GM19395 (cell line): ENCODE measurements at regions not wholly inside any gene's neighbourhood (a gene's known extent, or its start where the extent isn't known, plus 50 kb on each side); places are given as distances from the start of the nearest gene placed in this dataset.

Experiments
- ATAC-seq: cut with Tn5 transposase; IDR thresholded peaks from one replicate; pipeline ENCODE4 v1.9.1; 2021; ENCODE audit warnings: mild to moderate bottlenecking, moderate library complexity; ENCODE audit not compliant: unreplicated experiment

GRCh38 chr1:5254975-5255374 is 600.6 kb downstream of the AJAP1 start:
- ATAC-seq, result no peak

GRCh38 chr1:5254131-5254725 is 599.8 kb downstream of the AJAP1 start:
- ATAC-seq, result no peak

GRCh38 chr1:5253036-5253435 is 598.6 kb downstream of the AJAP1 start:
- no peak for ATAC-seq

DNA sequence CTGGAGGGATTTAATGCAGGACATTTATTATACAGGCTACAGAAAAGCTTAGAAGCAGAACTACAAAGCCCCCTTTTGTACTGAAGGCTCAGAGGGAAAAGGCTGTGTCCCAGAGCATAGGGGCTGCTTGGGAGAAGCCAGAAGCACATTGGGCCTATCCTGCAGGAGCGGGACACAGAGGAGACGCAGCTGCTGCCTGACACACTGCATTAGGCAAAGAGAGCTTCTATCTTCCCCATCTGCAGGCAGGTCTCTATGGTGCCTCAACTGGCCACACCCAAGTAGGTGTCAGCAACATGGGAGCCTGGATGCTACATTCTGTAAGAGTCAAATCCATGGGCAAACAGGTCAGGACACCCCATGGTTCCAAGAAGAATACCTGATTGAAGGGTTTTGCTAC is 595.9 kb downstream of the AJAP1 start:
- ATAC-seq, result no peak

- ATAC-seq, result no peak
These were observed 590.9 kb downstream of the AJAP1 start for GRCh38 chr1:5245348-5245747.

- no peak for ATAC-seq
These were observed 590.3 kb downstream of the AJAP1 start for GRCh38 chr1:5244631-5245285.

GRCh38 chr1:5242850-5243249 is 588.4 kb downstream of the AJAP1 start:
- ATAC-seq, result no peak

DNA sequence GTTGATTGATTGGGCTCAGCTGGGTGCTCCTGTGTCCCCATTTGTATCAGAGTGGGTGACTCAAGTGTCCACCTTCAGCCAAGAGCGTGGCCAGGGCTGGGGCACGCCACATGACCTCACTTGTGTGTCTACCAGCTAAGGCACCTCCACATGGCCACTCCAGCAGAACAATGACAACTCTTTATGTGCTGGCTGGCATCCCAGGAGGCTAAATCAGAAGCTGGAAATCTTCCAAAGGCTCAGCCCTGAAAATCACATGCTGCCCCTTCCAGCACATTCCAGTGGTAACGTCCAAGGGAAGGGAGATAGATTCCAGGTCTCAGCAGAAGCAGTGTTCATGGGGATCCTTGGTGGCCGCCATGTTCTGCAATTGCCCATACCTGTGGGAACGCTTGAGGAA is 585.5 kb downstream of the AJAP1 start:
- ATAC-seq, result no peak

DNA sequence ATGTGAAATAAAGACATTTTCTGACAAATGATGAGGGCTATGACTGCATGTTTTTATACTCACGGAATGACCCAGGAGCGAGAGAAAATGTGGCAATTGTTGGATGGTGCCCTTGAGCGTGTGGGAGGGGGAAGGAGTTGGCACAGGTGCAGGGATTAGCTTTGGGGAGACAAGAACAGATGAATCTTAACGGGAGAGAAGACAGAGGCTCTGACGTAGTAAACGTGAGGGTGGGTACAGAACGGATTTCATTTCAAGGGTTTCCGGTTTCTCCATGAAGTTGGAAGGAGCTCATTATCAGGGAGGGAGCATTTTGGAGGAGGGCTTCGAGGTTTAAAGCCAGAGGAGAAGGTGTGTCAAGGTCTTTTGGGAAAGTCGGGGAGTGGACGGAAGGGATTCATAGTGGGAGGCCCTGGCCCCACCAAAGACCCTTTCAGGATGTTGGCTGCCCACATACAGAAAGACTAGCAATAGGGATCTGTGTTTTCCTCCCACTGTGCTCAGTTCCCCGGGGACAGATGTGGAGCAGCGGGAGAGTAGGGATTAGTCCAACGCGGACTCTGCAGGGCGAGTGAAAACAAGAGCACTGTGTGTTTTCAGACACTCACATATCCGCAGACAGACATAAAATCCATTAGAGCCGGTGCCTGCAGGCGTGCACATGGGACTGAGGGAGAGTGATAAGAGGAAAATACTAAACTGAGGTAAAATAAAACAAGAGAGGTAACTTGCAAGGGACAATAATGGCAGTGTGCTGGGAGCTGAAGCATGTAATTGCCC is 584.1 kb downstream of the AJAP1 start:
- no peak for ATAC-seq

GRCh38 chr1:5235355-5235899 is 581.0 kb downstream of the AJAP1 start:
- ATAC-seq, result no peak

DNA sequence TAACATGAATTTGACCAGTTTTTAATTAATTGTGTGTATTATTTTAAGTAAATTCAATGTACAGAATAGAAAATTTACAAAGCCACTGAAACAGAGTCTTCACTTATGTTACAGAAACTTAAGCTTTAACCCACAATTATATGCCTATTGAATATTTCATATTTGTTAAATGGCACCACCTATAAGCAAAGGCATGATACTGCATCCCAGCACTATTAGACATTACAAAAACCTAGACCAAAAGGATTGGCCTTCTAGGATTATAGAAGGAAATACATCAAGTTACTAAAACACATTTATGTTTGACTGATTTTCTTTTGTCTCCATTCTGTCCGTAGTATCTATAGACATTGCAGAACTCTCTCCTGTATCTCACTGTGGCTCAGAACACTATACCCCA is 578.1 kb downstream of the AJAP1 start:
- no peak for ATAC-seq

DNA sequence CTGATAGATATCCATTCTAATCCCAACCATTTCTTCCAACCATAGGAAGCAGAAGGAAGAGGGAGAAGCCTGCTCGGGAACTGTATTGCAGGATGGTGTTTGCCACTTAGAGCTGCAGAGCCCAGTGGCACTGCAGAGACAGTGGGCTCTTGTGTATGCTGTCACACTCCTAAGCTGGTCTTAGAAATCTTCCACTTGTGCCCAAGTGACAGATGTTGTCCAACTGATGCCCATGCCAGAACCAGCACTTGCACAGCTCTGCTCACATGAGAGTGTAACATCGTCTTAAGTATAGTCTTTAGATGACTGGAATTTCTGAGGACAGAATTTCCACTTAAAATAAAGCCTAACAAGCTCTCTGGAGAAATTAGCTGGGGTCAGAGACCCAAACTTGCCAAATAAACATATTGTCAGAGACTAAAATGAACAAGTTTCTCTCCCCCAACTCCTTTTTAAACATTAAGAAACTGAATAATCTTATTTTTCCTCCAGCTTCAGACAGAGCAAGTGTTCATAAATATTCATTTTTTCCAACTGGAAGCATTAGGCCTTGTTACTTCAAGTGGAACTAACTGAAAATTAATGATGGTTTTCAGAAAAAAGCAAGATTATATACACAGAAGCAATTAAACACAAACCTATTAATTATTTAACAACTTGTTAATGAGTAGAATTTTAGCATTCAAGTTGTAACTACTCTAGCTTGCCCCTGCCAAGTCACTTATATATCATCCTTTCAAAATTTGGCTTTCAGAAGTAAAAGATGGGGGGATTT is 577.3 kb downstream of the AJAP1 start:
- no peak for ATAC-seq

DNA sequence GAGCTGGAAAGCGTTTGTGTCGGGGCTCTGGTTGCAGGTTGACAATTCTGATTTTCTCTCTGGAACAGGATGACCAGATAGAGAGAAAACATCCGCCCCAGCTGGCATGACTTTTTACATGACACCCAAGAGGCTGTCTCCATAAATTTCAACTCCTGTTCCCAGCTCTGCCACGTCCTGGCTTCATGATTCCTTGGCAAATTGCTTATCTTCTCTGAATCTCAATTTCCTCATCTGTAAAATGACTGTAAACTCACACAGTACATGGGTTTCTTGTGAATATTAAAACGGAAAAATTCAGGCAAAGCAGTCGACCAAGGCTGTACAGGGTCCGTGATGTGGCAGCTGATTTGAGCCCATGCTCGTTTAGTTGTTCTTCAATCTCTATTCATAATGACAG is 572.7 kb downstream of the AJAP1 start:
- no peak for ATAC-seq

- no peak for ATAC-seq
These were observed 571.6 kb downstream of the AJAP1 start for GRCh38 chr1:5225707-5226704.

DNA sequence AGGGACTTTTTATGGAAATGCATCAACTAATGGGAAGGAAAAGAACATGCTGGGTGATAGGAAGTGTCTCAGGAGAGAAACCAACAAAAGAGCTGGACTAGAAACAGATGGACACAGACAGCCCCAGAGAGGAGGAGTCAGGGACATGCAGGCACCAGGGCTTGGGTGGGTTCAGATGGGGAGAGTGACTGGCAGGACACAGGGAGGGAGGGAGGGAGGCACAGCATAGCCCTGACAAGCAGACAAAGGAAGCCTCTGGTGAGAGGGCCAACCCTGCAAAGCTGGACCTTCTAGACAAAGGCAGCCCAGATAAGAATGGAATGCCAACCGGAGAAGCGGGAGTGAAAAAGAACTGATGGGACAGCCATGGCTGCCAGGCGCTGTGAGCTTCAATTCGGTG is 568.8 kb downstream of the AJAP1 start:
- ATAC-seq, result no peak

GRCh38 chr1:5222626-5223025 is 568.2 kb downstream of the AJAP1 start:
- no peak for ATAC-seq

GRCh38 chr1:5221451-5221850 is 567.0 kb downstream of the AJAP1 start:
- ATAC-seq, result no peak

DNA sequence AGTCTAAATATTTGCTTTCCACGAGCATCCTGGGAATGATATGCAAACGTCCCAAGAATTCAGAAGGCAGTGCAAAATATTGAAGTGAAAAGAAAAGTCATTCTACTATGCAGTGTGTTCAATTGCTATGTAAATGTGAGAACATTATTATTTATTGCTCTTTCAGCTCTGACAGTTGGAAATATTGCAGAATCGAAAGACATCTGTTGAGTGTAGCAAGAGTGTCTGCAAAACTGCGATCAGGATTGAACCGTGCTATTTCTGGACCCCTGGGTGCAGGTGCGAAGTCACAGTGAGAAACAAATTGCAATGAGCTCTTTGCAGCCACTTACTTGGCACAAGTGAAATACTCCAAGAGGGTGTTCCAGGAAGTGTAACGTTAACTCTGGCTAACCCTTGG is 566.4 kb downstream of the AJAP1 start:
- no peak for ATAC-seq

DNA sequence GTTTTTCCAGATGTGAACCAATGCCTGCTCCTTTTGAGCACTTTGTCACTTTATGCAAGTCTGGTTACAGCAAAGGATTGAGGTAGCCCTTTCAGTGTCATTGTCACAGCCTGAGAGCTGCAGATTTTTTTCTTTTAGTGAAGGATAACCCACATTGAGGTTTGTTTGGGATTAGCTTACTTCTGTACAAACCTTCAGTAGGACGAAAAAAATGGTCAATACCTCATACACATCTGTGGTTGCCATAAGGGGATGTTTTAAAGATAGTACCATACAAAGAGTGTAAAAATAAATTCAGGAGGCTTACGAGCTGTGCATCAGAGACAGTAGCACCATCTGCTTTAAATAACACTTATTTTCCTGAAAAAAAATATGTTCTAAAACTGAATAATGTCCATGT is 566.0 kb downstream of the AJAP1 start:
- ATAC-seq, result no peak

- ATAC-seq, result no peak
These were observed 545.6 kb downstream of the AJAP1 start for GRCh38 chr1:5200006-5200405.
